NB4 (cell line): ENCODE measurements at regions not wholly inside any gene's neighbourhood (a gene's known extent, or its start where the extent isn't known, plus 50 kb on each side); places are given as distances from the start of the nearest gene placed in this dataset.

ENCODE experiments used
- DNase-seq: peaks from one replicate; pipeline ENCODE4 v3.0.0; 2010; ENCODE audit warnings: low read depth
- H3K4me3 ChIP-seq: one replicate; pipeline ENCODE4 v1.5.1; 2011; ENCODE audit warnings: mild to moderate bottlenecking, low read depth, low read length, moderate library complexity
- CTCF ChIP-seq: IDR thresholded peaks from one replicate; pipeline ENCODE4 v1.5.1; 2012; ENCODE audit warnings: low read depth, low read length
- MYC ChIP-seq: IDR thresholded peaks from 2 replicates; pipeline ENCODE4 v1.6.1; 2011; ENCODE audit warnings: low read depth, low read length
- POLR2A ChIP-seq: IDR thresholded peaks from 2 replicates; pipeline ENCODE4 v1.6.1; 2011; ENCODE audit warnings: mild to moderate bottlenecking; ENCODE audit not compliant: insufficient read length; ENCODE audit errors: extremely low read depth
- TF ChIP-seq, protein P1 (sequence below): IDR thresholded peaks from 2 replicates; pipeline ENCODE4 v1.6.1; 2011; ENCODE audit warnings: low read depth, low read length

GRCh38 chr4:100075056-100075455 is 115.2 kb downstream of the DDIT4L start:
- DNase-seq = no peak
- no peak for TF ChIP-seq MYC
- TF ChIP-seq POLR2A = no peak
- TF ChIP-seq, protein P1, sequence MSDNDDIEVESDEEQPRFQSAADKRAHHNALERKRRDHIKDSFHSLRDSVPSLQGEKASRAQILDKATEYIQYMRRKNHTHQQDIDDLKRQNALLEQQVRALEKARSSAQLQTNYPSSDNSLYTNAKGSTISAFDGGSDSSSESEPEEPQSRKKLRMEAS = no peak
- no peak for TF ChIP-seq CTCF
- no peak overlapping the region for H3K4me3 ChIP-seq

GRCh38 chr4:100071506-100071905 is 118.8 kb downstream of the DDIT4L start:
- no peak for DNase-seq
- H3K4me3 ChIP-seq = no peak overlapping the region
- TF ChIP-seq, protein P1 = no peak
- no peak for TF ChIP-seq CTCF
- TF ChIP-seq MYC = no peak
- no peak for TF ChIP-seq POLR2A

DNA sequence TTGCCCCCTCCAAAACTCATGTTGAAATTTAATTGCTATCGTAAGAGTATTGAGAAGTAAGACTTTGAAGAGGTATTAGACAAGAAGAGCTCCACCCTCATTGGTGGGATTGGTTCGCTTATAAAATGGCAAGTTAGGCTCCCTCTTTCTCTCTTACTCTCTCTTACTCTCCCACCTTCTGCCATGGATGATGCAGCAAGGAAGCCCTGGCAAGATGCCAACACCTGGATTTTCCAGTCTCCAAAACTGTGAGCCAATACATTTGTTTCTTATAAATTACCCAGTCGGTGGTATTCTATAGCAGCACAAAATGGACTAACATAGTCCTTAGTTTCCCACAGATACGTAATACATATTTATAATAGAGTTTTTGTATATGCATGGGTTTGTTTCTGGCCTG is 119.4 kb downstream of the DDIT4L start:
- DNase-seq = no peak
- TF ChIP-seq POLR2A (no peak), MYC (no peak), CTCF (no peak)
- TF ChIP-seq, protein P1 = no peak
- H3K4me3 ChIP-seq = no peak overlapping the region

DNA sequence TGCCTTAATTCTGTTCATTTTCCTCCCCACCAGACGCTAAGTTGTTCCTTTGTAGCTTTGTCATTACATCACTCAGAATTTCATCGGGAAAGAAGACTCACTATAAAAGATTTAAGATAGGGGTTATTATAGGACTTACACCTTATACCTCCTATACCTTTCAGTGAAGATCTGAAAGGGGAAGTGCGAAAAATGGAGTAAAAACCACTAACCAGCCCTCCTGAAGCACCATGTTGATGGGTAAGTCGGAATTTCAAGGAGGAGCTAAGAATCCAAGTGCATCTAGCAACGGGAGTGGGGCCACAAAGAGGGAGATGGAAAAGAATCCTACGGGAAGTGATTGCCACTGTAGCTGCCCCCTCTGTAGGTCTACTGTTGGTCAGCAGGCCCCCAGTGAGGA is 119.1 kb upstream of the H2AZ1 start:
- DNase-seq = no peak
- no peak for TF ChIP-seq CTCF
- no peak for TF ChIP-seq POLR2A
- TF ChIP-seq MYC = no peak
- TF ChIP-seq, protein P1 = no peak
- H3K4me3 ChIP-seq = no peak overlapping the region

GRCh38 chr4:100067255-100067654 is 117.2 kb upstream of the H2AZ1 start:
- no peak for DNase-seq
- TF ChIP-seq MYC (no peak), POLR2A (no peak), CTCF (no peak)
- TF ChIP-seq, protein P1 = no peak
- H3K4me3 ChIP-seq = no peak overlapping the region

GRCh38 chr4:100063355-100063754 is 113.3 kb upstream of the H2AZ1 start:
- H3K4me3 ChIP-seq = no peak overlapping the region
- no peak for DNase-seq
- TF ChIP-seq, protein P1 = no peak
- TF ChIP-seq POLR2A (no peak), CTCF (no peak), MYC (no peak)
